ENCODE measurements at regions not wholly inside any gene's neighbourhood (a gene's known extent, or its start where the extent isn't known, plus 50 kb on each side); places are given as distances from the start of the nearest gene placed in this dataset.

DNA sequence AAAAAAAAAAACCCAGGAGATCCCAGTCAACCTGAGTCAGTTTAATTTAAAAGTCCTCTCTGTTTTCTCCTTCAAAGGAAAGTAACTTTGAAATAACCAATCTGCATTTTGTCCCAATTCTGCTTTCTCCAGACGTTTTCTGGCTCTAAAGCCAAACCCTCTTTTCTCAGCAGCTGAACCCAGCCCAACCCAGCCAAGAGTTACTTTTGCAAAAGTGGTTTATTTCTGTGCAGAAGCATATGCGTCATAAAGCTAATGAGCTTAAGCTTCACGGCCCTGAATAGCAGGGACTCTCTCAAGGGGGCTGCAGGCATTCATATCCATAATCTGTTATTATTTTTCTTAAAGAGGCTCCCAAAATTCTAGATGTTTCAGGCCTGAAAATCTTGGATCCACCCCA lies 176.6 kb downstream of the GALC start:
- TF ChIP-seq, protein P1, sequence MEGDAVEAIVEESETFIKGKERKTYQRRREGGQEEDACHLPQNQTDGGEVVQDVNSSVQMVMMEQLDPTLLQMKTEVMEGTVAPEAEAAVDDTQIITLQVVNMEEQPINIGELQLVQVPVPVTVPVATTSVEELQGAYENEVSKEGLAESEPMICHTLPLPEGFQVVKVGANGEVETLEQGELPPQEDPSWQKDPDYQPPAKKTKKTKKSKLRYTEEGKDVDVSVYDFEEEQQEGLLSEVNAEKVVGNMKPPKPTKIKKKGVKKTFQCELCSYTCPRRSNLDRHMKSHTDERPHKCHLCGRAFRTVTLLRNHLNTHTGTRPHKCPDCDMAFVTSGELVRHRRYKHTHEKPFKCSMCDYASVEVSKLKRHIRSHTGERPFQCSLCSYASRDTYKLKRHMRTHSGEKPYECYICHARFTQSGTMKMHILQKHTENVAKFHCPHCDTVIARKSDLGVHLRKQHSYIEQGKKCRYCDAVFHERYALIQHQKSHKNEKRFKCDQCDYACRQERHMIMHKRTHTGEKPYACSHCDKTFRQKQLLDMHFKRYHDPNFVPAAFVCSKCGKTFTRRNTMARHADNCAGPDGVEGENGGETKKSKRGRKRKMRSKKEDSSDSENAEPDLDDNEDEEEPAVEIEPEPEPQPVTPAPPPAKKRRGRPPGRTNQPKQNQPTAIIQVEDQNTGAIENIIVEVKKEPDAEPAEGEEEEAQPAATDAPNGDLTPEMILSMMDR (conservative IDR thresholded peaks at IDR 0.05; ENCODE audit: low read depth, low read length), result no peak
- no peak for TF ChIP-seq EZH2 (IDR thresholded peaks at IDR 0.05; ENCODE audit: borderline replicate concordance, low read depth, low read length, poor library complexity, severe bottlenecking)
